G401 (cell line): ENCODE measurements at regions not wholly inside any gene's neighbourhood (a gene's known extent, or its start where the extent isn't known, plus 50 kb on each side); places are given as distances from the start of the nearest gene placed in this dataset.

Experiments used
- DNase-seq: peaks from one replicate; pipeline ENCODE4 v3.0.0-alpha.2; 2015; ENCODE audit warnings: low spot score
- in situ Hi-C: cut with HindIII; loops from 2 replicates; pipeline ENCODE4 v1.10.0; 2016; ENCODE audit warnings: low sequenced_read_pairs, mixed read lengths

- in situ Hi-C loops = no loop called here
- peak; percentile 68 for DNase-seq
Observed at GRCh38 chr22:49368976-49369725, 458.5 kb downstream of the BRD1 start.

- DNase-seq = no peak
- in situ Hi-C loops = no loop called here
Observed at GRCh38 chr22:49368221-49368975, 459.3 kb downstream of the BRD1 start.

- in situ Hi-C loops = no loop called here
- DNase-seq = no peak
Observed at GRCh38 chr22:49367041-49367697, 460.5 kb downstream of the BRD1 start.

DNA sequence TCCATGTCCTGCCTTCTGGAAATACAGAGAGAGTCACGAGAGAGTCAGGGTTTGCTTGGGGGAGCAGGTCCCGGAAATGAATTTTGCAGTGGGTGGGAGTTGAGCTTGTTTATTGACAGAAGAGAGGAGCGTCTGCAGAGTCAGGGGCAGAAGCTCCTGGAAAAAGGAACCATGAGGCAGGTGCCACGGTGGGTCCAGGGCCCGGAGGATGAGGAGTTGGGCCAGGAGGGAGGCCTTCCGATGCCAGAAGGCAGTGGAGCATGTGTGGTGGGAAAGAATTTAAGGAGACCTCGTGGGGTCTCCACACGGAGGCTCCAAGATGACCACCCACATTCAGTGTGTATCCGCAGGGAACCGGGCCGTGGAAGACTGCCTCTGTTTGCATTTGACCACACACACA is 461.2 kb downstream of the BRD1 start:
- in situ Hi-C loops = no loop called here
- no peak for DNase-seq

- in situ Hi-C loops = no loop called here
- no peak for DNase-seq
Observed at GRCh38 chr22:49365910-49366309, 461.8 kb downstream of the BRD1 start.

DNA sequence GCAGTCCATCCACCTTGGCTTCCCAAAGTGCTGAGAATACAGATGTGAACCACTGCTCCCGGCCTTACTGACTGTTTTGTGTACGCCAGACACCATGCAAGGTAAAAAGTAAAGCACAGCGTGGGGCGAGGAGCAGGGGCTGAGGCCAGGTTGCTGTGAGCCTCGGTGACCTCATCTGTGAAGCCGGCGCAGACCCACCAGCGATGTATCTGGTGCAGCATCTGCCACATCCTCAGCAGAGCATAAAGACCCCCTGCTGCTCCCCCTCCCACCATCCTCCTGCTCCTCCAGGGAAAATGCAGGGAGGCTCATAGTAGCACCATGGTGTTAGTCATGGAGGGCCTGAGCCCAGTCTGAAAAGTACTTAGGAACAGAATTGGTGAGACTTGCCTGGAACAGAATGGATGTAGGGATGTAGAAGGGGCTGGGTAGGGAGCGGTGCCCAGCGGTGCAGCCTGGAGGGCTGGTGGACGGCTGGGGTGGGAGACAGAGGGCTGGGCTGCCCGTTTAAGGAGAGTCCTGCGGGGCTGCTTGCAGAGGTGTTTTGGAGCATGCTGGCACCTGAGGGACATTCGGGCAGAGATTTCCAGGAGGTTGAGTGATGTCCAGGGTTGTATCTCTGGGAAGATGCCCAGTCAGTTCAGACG is 462.4 kb downstream of the BRD1 start:
- DNase-seq = no peak
- in situ Hi-C loops = no loop called here

GRCh38 chr22:49364398-49364797 is 463.3 kb downstream of the BRD1 start:
- in situ Hi-C loops = no loop called here
- DNase-seq = no peak

GRCh38 chr22:49363526-49364230 is 464.0 kb downstream of the BRD1 start:
- in situ Hi-C loops = no loop called here
- no peak for DNase-seq

DNA sequence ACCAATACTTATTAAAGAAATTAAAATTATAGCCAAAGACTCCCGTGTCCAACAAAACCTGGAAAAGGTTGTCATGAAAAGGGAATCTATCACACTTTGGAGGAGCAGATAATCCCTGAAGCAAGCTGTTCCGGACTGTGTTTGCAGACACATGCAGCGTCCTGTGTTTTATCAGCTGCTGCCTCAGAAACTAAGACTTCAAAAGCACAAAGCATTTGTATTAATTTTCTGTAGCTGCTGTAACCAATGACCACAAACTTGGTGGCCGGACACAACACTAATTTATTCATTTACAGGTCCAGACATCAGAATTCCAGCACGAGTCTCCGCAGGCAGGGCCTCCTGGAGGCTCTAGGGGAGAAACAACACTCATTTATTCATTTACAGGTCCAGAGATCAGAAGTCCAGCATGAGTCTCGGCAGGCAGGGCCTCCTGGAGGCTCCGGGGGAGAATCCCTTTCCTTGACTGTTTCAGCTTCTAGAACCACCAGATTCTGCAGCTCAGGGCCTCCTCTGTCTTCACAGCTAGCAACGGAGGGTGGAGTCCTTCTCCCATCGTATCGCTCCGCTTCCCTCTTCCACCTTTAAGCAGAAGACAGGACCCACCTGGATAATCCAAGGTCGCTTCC is 465.3 kb downstream of the BRD1 start:
- DNase-seq = no peak
- in situ Hi-C loops = no loop called here

GRCh38 chr22:49361164-49361563 is 466.5 kb downstream of the BRD1 start:
- in situ Hi-C loops = no loop called here

DNA sequence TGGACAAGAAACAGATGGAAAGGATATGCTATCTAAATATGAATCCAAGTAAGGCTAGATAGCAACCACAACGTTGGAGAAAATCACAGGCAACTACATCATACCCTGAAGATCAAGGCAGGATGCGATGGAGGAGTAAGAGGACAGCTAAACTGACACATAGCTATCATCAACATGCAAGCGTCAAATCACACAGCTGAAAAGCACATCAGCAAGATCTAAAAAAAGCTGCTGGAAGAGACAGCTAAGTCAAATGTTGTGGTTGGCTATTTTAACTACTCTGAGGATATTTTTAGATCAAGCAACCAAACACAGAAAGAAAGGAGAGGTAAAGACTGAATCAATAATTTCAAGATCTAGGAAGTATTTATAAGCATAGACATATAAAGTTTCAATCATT is 466.9 kb downstream of the BRD1 start:
- in situ Hi-C loops = no loop called here
- no peak for DNase-seq

More at GRCh38 chr22:49361164-49361563, 466.5 kb downstream of the BRD1 start:
- DNase-seq = no peak

GRCh38 chr22:49359076-49359475 is 468.6 kb downstream of the BRD1 start:
- no peak for DNase-seq
- in situ Hi-C loops = no loop called here

DNA sequence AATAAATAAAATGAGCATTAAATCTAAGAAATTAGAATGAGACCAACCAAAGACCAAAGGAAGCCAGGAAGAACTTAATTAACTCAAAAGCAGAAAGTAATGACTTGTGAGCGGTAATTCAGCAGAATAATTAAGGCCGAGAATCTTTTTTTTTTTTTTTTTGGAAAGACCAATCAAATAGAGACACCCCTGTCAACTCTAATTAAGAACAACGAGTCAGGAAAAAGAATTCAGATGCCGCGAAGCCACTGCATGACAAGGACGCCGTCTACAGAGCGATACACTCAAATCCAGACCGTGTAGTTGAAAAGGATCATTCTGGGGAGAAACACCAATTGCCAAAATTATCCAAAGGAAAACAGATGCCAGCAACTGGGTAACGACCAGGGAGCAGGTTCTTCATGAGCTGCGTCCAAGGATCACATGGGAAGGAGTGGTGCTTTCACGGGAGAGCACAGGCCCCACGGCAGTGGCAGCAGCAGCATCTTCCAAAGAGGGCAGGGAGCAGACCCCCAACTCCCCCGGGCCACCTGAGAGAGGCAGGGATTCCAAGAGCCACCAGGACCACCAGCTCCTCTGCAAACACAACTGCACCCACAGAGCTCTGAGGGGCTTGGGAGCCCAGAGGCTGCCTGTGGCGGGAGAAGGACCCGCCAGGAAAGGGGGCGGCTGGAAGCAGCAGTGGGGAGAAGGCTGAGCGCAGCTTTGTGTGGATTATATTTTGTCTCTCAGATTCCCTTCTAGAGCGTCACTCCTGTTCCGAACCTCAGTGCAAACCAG is 469.8 kb downstream of the BRD1 start:
- no peak for DNase-seq

GRCh38 chr22:49356428-49356827 is 471.2 kb downstream of the BRD1 start:
- in situ Hi-C loops = no loop called here
- DNase-seq = no peak

More for the DNA sequence above, 469.8 kb downstream of the BRD1 start:
- in situ Hi-C loops = no loop called here

GRCh38 chr22:49355211-49355920 is 472.3 kb downstream of the BRD1 start:
- no peak for DNase-seq
- in situ Hi-C loops = no loop called here

DNA sequence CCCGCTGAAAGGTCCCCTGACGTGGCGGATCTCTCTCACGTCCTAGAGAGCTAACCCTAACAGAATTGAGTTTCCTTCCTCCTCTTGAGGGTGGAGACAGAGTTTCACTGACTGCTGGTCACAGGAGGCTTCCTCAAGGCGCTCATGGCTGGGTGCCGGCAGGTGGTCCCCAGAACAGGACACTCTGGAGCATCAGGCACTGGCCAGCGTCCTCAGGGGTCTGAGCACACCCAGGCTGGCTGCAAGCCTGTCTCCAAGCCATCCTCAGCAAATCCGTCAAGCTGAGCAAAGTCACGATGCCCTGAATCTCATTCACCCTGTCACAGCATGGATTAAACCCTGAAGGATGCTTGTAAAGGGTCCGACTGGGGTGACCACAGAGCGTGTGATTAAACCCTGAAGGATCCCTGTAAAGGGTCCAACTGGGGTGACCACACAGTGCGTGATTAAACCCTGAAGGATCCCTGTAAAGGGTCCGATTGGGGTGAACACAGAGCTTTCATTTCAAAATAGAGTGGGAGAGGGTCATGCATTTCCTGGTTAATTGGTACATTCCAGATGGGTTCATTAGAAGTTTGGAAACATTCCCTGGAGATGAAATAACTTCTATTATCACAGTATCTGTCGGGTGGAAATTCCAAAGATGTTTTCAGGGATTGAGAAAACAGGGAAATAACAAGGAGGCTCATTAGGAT is 473.0 kb downstream of the BRD1 start:
- in situ Hi-C loops = loop anchor here (5.0 kb wide), 1 partner anchor 283 kb away; no protein-coding TSS in a partner anchor
- peak; percentile 75 for DNase-seq

GRCh38 chr22:49353235-49353634 is 474.4 kb downstream of the BRD1 start:
- no peak for DNase-seq
- in situ Hi-C loops = loop anchor here (5.0 kb wide), 1 partner anchor 284 kb away; no protein-coding TSS in a partner anchor
